Fibroblast of mammary gland (primary cell): ENCODE measurements at regions not wholly inside any gene's neighbourhood (a gene's known extent, or its start where the extent isn't known, plus 50 kb on each side); places are given as distances from the start of the nearest gene placed in this dataset.

Experiments used
- DNase-seq: peaks from one replicate; pipeline ENCODE4 v3.0.0-alpha.2; 2010; ENCODE audit warnings: low read depth
- H3K4me3 ChIP-seq: 2 replicates; pipeline ENCODE4 v1.5.1; 2011; ENCODE audit warnings: low read depth, mild to moderate bottlenecking, low read length, moderate library complexity; ENCODE audit not compliant: control insufficient read depth
- TF ChIP-seq, protein P1 (sequence below): conservative IDR thresholded peaks from 2 replicates; pipeline ENCODE4 v1.5.1; 2011; ENCODE audit warnings: low read depth, low read length, inconsistent platforms; ENCODE audit not compliant: control insufficient read depth, insufficient read depth

DNA sequence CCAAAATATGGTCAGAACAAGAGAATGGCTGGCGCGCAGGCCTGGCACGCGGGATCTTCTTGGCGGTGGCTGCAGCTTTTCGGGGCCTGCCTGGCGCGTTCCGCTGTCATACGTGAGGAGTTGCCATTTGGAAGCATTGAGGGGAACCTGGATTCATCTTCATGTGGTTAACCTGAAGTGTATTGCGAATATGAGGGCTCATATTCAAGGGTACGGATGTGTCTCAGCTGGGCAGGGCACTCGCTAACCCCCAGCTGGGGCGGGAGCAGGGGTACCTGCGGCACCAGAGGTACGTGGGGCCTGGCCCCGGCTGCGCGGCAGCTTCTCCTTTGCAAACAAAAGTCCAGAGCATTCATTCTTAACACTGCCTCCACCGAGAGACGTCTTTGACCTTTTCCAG is 605.6 kb downstream of the QKI start:
- no peak for DNase-seq
- H3K4me3 ChIP-seq, result no peak overlapping the region
- TF ChIP-seq, protein P1, sequence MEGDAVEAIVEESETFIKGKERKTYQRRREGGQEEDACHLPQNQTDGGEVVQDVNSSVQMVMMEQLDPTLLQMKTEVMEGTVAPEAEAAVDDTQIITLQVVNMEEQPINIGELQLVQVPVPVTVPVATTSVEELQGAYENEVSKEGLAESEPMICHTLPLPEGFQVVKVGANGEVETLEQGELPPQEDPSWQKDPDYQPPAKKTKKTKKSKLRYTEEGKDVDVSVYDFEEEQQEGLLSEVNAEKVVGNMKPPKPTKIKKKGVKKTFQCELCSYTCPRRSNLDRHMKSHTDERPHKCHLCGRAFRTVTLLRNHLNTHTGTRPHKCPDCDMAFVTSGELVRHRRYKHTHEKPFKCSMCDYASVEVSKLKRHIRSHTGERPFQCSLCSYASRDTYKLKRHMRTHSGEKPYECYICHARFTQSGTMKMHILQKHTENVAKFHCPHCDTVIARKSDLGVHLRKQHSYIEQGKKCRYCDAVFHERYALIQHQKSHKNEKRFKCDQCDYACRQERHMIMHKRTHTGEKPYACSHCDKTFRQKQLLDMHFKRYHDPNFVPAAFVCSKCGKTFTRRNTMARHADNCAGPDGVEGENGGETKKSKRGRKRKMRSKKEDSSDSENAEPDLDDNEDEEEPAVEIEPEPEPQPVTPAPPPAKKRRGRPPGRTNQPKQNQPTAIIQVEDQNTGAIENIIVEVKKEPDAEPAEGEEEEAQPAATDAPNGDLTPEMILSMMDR, result no peak

DNA sequence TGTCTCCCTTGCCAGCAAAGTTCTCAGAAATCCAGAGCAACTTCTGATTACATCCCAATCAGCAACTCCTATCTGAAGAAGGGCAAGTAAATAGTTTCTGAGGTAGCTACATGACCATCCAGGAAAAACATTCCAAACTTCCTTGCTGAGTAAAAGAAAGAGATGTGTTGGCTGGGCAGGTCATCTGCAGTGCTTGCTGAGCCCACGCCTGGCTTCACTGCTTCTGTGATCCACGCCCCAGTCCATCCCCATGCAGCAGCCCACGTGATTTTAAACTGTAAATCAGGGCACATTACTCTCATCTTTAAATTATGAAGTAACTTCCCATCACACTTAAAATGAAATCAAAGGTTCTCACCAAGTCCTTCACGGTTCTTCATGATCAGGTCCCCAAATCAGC is 603.6 kb downstream of the QKI start:
- DNase-seq, result no peak
- TF ChIP-seq, protein P1, result no peak
- H3K4me3 ChIP-seq, result no peak overlapping the region

DNA sequence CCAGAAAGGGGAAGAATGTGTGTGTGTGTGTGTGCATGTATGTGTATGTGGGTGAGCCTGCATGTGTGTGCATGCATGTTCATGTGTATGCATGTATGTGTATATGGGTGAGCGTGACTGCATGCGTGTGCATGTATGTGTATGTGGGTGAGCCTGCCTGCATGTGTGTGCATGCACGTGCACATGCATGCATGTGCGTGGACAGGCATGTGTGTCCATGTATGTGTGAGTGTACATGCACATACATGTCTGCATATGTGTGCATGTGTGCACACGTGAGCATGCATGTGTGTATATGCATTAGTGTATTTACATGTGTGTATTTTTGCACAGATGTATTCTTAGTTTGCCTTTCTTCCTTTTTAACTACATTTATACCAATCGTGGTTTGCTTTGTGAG is 601.5 kb downstream of the QKI start:
- TF ChIP-seq, protein P1, result no peak
- DNase-seq, result no peak
- H3K4me3 ChIP-seq, result no peak overlapping the region

DNA sequence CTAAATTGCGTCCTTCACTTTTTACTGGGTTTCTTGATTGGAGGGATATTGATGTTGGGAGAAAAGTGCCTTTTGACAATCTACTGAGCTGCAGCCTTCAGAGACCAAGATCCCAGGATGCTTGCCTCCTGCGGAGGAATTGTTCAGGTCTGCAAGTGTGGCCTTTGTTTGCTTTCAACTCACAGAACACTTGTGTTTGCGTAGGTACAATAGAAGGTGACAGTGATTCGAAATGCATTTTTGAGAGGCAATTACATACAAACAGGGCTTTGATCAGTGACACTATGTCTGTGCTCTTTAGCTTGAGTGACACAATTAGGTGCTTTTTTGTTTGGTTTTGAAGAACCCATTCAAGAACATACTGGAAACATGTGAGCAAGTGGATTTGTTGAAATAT is 600.6 kb downstream of the QKI start:
- no peak overlapping the region for H3K4me3 ChIP-seq
- no peak for DNase-seq
- TF ChIP-seq, protein P1, result no peak

DNA sequence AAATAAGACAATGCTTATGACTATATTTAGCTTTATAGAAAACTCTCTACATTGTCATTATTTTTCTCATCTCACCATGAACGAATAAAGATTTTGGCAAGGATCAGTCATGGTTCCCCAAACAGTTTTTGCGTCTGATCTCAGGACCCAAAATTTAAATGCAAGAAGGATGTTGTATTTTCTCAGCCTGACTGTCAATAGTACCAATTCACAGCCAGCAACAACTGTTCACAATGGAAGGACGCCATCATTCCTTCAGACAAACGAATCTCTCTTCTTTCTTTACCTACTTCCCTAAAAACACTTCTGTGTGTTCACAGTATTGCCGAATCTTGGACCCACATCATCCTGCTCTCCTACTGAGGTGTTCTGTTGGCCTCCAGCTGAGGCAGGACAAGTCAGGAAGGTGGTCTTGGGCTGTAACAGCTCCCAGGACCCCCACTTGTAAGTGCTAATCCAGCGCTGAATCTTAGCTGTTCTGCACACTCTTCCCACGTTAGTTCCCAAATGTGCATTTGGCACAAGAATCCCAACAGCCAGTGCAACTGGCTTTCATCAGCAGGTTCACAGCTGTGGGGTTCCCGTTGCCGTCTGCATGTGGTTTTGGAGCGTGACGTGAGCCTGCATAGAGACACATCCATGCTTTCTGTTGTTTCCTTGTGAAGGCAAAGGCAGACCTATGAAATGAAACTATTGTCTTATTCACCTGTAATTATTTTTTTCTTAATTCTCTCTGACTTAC is 600.0 kb downstream of the QKI start:
- DNase-seq, result no peak
- TF ChIP-seq, protein P1, result no peak
- H3K4me3 ChIP-seq, result no peak overlapping the region

DNA sequence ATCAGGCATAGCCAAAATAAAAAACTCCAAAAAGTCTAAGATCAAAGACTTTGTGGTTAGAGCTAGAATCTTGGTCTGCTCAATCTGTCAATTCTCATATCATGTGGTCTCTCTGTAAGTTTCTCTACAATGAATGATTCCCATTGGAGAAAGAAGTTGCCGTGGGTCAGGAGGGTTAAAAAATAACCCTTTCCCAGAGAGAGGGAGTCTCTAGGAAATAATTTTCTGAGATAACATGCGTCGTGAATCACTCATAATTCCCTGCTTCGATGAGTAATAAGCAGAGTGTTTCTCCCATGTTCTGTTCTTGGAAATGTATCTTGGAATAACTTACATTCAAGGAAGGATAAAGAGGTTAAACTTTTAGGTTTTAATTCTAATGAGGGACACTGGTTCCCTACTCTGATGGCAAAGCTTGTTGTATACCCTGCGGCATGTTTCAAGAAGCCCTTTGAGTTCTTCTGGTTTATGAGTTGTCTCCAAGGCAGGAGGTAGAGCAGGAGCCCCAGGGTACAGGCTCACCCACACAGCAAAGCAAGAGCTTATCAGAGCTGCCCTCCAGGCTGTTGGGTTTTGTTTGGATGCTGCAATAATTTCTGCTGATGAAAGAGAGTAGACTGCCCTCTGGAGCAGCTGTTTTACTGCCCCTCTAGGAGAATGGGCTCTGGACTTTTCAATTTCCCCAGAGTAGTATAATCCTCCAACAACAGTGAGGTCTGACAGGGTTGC is 599.1 kb downstream of the QKI start:
- no peak overlapping the region for H3K4me3 ChIP-seq
- DNase-seq, result no peak
- TF ChIP-seq, protein P1, result no peak

DNA sequence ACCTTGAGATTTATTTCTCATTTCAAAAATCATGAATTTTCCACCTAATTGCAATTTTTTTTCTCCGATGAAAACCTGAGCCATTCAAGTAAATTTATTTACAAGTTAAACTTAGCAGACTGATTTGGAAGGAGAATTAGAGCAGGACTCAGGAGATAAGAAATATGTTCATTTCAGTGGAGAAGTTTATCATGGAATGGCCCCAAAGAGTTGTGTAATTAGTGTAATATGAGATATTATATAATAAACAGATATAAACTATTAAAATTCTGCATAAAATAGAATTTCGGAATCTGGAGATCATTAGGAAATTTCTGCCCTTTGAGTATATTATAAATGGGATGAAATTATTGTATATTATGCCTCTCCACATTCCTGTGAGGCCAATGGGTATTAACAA is 596.8 kb downstream of the QKI start:
- TF ChIP-seq, protein P1, result no peak
- DNase-seq, result no peak
- no peak overlapping the region for H3K4me3 ChIP-seq
